ENCODE measurements at regions not wholly inside any gene's neighbourhood (a gene's known extent, or its start where the extent isn't known, plus 50 kb on each side); places are given as distances from the start of the nearest gene placed in this dataset.
"Not testable (repeated sequence)": the region's sequence is repeated elsewhere in the genome, so short reads cannot be mapped to it uniquely, and the experiment has no call there.

- Histone ChIP-seq H3K4me1 (no peaks in the 10 kb centered on the region), H3K27ac (no peak overlapping the region), H3K9me3 (no peaks in the 10 kb centered on the region), H3K4me3 (no peak overlapping the region), H3K27me3 (no peaks in the 10 kb centered on the region), H3K36me3 (no peaks in the 10 kb centered on the region)
- DNase-seq = no peak
- no peak for ATAC-seq
- TF ChIP-seq, protein P1, sequence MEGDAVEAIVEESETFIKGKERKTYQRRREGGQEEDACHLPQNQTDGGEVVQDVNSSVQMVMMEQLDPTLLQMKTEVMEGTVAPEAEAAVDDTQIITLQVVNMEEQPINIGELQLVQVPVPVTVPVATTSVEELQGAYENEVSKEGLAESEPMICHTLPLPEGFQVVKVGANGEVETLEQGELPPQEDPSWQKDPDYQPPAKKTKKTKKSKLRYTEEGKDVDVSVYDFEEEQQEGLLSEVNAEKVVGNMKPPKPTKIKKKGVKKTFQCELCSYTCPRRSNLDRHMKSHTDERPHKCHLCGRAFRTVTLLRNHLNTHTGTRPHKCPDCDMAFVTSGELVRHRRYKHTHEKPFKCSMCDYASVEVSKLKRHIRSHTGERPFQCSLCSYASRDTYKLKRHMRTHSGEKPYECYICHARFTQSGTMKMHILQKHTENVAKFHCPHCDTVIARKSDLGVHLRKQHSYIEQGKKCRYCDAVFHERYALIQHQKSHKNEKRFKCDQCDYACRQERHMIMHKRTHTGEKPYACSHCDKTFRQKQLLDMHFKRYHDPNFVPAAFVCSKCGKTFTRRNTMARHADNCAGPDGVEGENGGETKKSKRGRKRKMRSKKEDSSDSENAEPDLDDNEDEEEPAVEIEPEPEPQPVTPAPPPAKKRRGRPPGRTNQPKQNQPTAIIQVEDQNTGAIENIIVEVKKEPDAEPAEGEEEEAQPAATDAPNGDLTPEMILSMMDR (IDR thresholded peaks at IDR 0.05) = no peak
- intact Hi-C loops (cut with DNase I) = no loop called here
Observed at GRCh38 chr5:110309222-110309621, 417.2 kb downstream of the TMEM232 start.

DNA sequence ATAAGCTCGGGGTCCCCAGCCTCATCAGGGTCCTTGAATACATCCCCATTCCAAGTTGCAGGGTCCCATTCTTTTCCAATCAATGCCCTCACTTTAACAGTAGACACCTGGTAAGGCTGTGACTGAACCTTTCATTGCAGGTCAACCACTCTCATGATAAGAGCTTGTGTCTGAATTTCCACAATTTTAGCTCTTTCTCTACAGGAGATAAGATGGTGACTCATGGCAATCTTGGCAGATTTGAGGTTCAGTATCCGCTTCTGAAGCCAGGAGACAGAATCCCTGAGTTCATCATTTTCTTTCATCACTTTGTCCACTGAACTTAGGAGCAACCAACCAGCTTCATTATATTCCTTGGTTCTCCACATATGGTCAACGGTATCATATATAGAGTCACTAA is 409.9 kb downstream of the TMEM232 start:
- H3K9me3 ChIP-seq; H3K36me3 ChIP-seq; intact Hi-C loops (cut with DNase I); ATAC-seq; H3K4me1 ChIP-seq; H3K4me3 ChIP-seq; H3K27me3 ChIP-seq; DNase-seq; H3K27ac ChIP-seq: not testable (repeated sequence)

GRCh38 chr5:110321117-110321516 is 405.4 kb downstream of the TMEM232 start:
- ATAC-seq (no peak), DNase-seq (no peak)
- Histone ChIP-seq H3K4me3 (no peak overlapping the region), H3K27me3 (no peaks in the 10 kb centered on the region), H3K9me3 (no peaks in the 10 kb centered on the region), H3K27ac (no peak overlapping the region), H3K4me1 (no peaks in the 10 kb centered on the region), H3K36me3 (no peaks in the 10 kb centered on the region)
- TF ChIP-seq, protein P1 (IDR thresholded peaks at IDR 0.05) = no peak
- intact Hi-C loops (cut with DNase I) = no loop called here

- TF ChIP-seq, protein P1 (IDR thresholded peaks at IDR 0.05) = no peak
- Histone ChIP-seq H3K4me3 (no peak overlapping the region), H3K27me3 (no peaks in the 10 kb centered on the region), H3K4me1 (no peaks in the 10 kb centered on the region), H3K9me3 (no peaks in the 10 kb centered on the region), H3K27ac (no peak overlapping the region), H3K36me3 (no peaks in the 10 kb centered on the region)
- no peak for ATAC-seq
- DNase-seq = no peak
- intact Hi-C loops (cut with DNase I) = no loop called here
Observed at GRCh38 chr5:110323357-110323756, 403.1 kb downstream of the TMEM232 start.

GRCh38 chr5:110323832-110324231 is 402.6 kb downstream of the TMEM232 start:
- no peak overlapping the region for H3K27ac ChIP-seq
- intact Hi-C loops (cut with DNase I) = no loop called here
- no peak for DNase-seq
- no peaks in the 10 kb centered on the region for H3K27me3 ChIP-seq
- no peaks in the 10 kb centered on the region for H3K36me3 ChIP-seq
- TF ChIP-seq, protein P1 (IDR thresholded peaks at IDR 0.05) = no peak
- no peaks in the 10 kb centered on the region for H3K4me1 ChIP-seq
- no peak for ATAC-seq
- H3K4me3 ChIP-seq = no peak overlapping the region
- no peaks in the 10 kb centered on the region for H3K9me3 ChIP-seq

DNA sequence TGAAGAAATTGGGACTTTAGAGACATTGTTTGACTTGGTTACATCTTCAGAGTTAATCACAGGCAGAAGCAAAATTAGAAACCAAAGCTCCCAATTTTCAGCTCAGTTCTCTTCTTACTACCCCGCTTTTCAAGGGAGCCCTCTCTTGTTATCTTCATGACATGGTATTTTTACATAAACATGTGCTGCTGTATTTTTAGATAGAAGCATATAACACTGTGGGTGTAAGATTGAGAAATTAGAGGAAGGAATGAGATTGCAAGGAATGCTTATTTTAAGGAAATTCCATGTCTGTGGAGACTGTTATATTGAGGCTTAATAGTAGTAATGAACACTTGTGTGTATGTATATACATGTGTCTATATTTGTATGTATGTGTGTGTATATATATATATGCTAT is 401.6 kb downstream of the TMEM232 start:
- no peak for ATAC-seq
- Histone ChIP-seq H3K27ac (no peak overlapping the region), H3K4me1 (no peaks in the 10 kb centered on the region), H3K27me3 (no peaks in the 10 kb centered on the region), H3K9me3 (no peaks in the 10 kb centered on the region), H3K4me3 (no peak overlapping the region), H3K36me3 (no peaks in the 10 kb centered on the region)
- TF ChIP-seq, protein P1 (IDR thresholded peaks at IDR 0.05) = no peak
- no peak for DNase-seq
- intact Hi-C loops (cut with DNase I) = no loop called here
